ENCODE measurements at regions not wholly inside any gene's neighbourhood (a gene's known extent, or its start where the extent isn't known, plus 50 kb on each side); places are given as distances from the start of the nearest gene placed in this dataset.
"Not testable (repeated sequence)": the region's sequence is repeated elsewhere in the genome, so short reads cannot be mapped to it uniquely, and the experiment has no call there.

- peaks cover 1 to 7% (median 3%) of the 10 kb centered on the region in 3 donors for H3K9me3 Mint-ChIP-seq
- H3K27ac Mint-ChIP-seq = no peak overlapping the region
- H3K27me3 Mint-ChIP-seq = no peaks in the 10 kb centered on the region
- H3K4me3 Mint-ChIP-seq = no peak overlapping the region
- peaks cover 0 to 2% (median 0%) of the 10 kb centered on the region in 3 donors for H3K4me1 Mint-ChIP-seq
- H3K36me3 Mint-ChIP-seq = no peaks in the 10 kb centered on the region
These were observed 624.0 kb upstream of the IGFBP7 start for GRCh38 chr4:57734104-57734670.

- not testable (repeated sequence) for H3K4me1 Mint-ChIP-seq, H3K36me3 Mint-ChIP-seq, H3K27ac Mint-ChIP-seq, H3K4me3 Mint-ChIP-seq, H3K27me3 Mint-ChIP-seq
- peaks cover 3 to 11% (median 7%) of the 10 kb centered on the region in 3 donors for H3K9me3 Mint-ChIP-seq
These were observed 619.8 kb upstream of the IGFBP7 start for GRCh38 chr4:57729775-57730570.

GRCh38 chr4:57726154-57726553 lies 616.0 kb upstream of the IGFBP7 start:
- Mint-ChIP-seq H3K4me1 (no peaks in the 10 kb centered on the region), H3K36me3 (peaks cover 2% of the 10 kb centered on the region), H3K4me3 (no peak overlapping the region), H3K9me3 (peaks cover 4 to 11% (median 8%) of the 10 kb centered on the region in 3 donors), H3K27me3 (no peaks in the 10 kb centered on the region), H3K27ac (no peak overlapping the region)

GRCh38 chr4:57719456-57719855 lies 609.3 kb upstream of the IGFBP7 start:
- Mint-ChIP-seq H3K36me3 (peaks cover 4% of the 10 kb centered on the region), H3K9me3 (peaks cover 5 to 16% (median 7%) of the 10 kb centered on the region in 3 donors), H3K27me3 (no peaks in the 10 kb centered on the region), H3K27ac (no peak overlapping the region), H3K4me1 (no peaks in the 10 kb centered on the region), H3K4me3 (no peak overlapping the region)

GRCh38 chr4:57714313-57714712 lies 604.1 kb upstream of the IGFBP7 start:
- not testable (repeated sequence) for H3K27me3 Mint-ChIP-seq, H3K36me3 Mint-ChIP-seq, H3K4me1 Mint-ChIP-seq, H3K27ac Mint-ChIP-seq, H3K4me3 Mint-ChIP-seq
- peaks cover 2 to 12% (median 6%) of the 10 kb centered on the region in 3 donors for H3K9me3 Mint-ChIP-seq

GRCh38 chr4:57710053-57710452 lies 599.9 kb upstream of the IGFBP7 start:
- peaks cover 4 to 6% (median 4%) of the 10 kb centered on the region in 3 donors for H3K9me3 Mint-ChIP-seq
- no peaks in the 10 kb centered on the region for H3K4me1 Mint-ChIP-seq
- H3K4me3 Mint-ChIP-seq = no peak overlapping the region
- peak overlapping the region in 1 of 3 donors; percentile 27 for H3K27ac Mint-ChIP-seq
- no peaks in the 10 kb centered on the region for H3K27me3 Mint-ChIP-seq
- H3K36me3 Mint-ChIP-seq = no peaks in the 10 kb centered on the region

- Mint-ChIP-seq H3K9me3 (peaks cover 8 to 13% (median 13%) of the 10 kb centered on the region in 3 donors), H3K27ac (no peak overlapping the region), H3K4me3 (no peak overlapping the region), H3K4me1 (no peaks in the 10 kb centered on the region), H3K27me3 (peaks cover 1% of the 10 kb centered on the region), H3K36me3 (no peaks in the 10 kb centered on the region)
These were observed 581.2 kb upstream of the IGFBP7 start for GRCh38 chr4:57691370-57691769.

- Mint-ChIP-seq H3K4me1 (no peaks in the 10 kb centered on the region), H3K27ac (no peak overlapping the region), H3K4me3 (no peak overlapping the region), H3K9me3 (peaks cover 8 to 15% (median 13%) of the 10 kb centered on the region in 3 donors), H3K36me3 (no peaks in the 10 kb centered on the region), H3K27me3 (peaks cover 1% of the 10 kb centered on the region)
These were observed 579.6 kb upstream of the IGFBP7 start for GRCh38 chr4:57689693-57690205.

DNA sequence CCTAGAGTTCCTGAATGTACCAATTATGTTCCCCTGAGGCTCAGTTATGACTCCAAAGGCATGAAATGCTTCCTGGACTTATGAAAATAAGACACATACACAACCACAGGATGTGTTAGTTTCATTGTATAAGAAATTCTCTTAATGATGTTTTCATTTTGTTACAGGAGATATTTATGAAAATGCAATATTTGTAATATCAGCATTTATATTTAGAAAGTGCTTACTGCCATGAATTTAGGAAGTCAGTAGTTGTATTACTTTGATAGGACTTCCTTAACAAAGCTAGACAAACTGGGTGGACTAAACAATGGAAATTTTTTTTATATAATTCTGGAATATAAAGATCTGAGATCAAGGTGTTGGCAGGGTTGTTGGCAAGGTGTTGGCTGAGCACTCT lies 572.1 kb upstream of the IGFBP7 start:
- H3K9me3 Mint-ChIP-seq = peaks cover 0 to 9% (median 8%) of the 10 kb centered on the region in 3 donors
- no peaks in the 10 kb centered on the region for H3K4me1 Mint-ChIP-seq
- H3K4me3 Mint-ChIP-seq = no peak overlapping the region
- H3K36me3 Mint-ChIP-seq = no peaks in the 10 kb centered on the region
- H3K27me3 Mint-ChIP-seq = peaks cover 1% of the 10 kb centered on the region
- no peak overlapping the region for H3K27ac Mint-ChIP-seq

DNA sequence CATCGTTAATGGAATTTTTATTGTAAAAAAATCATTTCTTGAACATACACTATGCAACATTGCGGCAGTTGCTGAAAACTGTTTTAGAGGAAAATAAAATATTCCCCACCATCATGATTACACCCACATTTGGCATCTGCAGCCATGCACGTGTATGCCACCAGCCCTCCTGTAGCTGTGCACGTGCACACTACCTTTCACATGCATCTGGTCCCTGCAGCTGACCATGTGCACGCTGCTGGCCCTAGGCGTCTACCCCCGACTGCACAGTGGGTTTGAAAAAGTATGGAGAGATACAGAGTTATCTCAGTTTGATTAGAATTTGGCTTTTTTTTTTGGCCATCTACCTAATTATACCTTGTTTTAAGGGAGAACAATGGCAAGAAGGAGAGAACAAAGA lies 569.8 kb upstream of the IGFBP7 start:
- Mint-ChIP-seq H3K9me3 (peaks cover 0 to 13% (median 4%) of the 10 kb centered on the region in 3 donors), H3K27me3 (no peaks in the 10 kb centered on the region), H3K4me3 (no peak overlapping the region), H3K4me1 (no peaks in the 10 kb centered on the region), H3K27ac (no peak overlapping the region), H3K36me3 (no peaks in the 10 kb centered on the region)

GRCh38 chr4:57676394-57676793 lies 566.2 kb upstream of the IGFBP7 start:
- H3K27me3 Mint-ChIP-seq = no peaks in the 10 kb centered on the region
- H3K9me3 Mint-ChIP-seq = peaks cover 0 to 13% (median 5%) of the 10 kb centered on the region in 3 donors
- no peak overlapping the region for H3K27ac Mint-ChIP-seq
- no peaks in the 10 kb centered on the region for H3K4me1 Mint-ChIP-seq
- no peak overlapping the region for H3K4me3 Mint-ChIP-seq
- no peaks in the 10 kb centered on the region for H3K36me3 Mint-ChIP-seq

DNA sequence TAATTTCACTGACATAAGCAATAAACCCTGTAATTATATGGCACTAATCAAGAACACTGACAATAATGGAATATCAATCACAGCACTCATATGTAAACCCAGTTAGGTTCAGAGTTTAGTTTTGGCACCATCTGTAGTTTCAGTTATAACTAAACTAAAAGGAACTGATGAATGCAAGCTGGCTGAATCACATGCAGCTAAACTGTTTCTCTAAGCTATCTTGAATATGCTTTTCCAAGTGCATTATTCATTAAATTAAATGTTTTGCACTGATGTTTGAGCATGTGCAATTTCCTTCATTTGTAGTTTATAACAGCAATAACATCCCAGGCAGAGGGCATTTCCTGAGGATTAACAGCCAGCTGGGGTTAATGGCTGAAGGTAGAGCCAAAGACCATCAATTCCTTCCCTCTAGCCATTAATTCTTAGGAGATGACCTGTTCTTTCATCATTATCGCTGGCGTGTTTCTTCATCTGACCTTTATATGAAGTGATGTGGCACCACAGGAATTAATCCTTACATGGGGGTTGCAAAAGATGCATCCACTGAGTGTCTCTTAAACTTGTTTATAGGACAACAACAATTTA lies 562.8 kb upstream of the IGFBP7 start:
- peaks cover 0 to 13% (median 6%) of the 10 kb centered on the region in 3 donors for H3K9me3 Mint-ChIP-seq
- H3K4me1 Mint-ChIP-seq = no peaks in the 10 kb centered on the region
- H3K4me3 Mint-ChIP-seq = no peak overlapping the region
- H3K27me3 Mint-ChIP-seq = no peaks in the 10 kb centered on the region
- H3K27ac Mint-ChIP-seq = no peak overlapping the region
- H3K36me3 Mint-ChIP-seq = no peaks in the 10 kb centered on the region

- H3K9me3 Mint-ChIP-seq = peaks cover 2 to 10% (median 3%) of the 10 kb centered on the region in 3 donors
- no peaks in the 10 kb centered on the region for H3K36me3 Mint-ChIP-seq
- H3K4me3 Mint-ChIP-seq = no peak overlapping the region
- no peak overlapping the region for H3K27ac Mint-ChIP-seq
- H3K27me3 Mint-ChIP-seq = no peaks in the 10 kb centered on the region
- H3K4me1 Mint-ChIP-seq = no peaks in the 10 kb centered on the region
These were observed 558.4 kb upstream of the IGFBP7 start for GRCh38 chr4:57668621-57669020.

DNA sequence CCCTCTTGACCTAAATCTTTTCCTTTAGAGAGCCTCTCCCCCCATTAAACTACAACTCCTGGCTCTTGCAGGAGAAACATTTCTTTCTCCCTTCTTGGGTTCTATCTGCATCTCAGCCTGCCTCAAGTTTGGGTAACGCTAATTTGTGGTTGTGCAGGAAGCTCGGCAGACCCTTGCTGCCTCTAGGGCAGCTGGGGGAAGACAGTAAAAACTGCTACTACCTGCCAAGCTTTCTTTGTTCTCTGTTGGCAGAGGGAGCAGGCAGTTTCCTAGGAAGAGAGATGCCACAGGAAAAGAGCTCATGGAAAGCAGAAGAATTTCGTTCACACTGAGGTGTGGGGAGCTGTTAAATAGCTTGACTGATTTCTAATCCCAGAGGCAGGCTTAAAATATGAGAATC lies 555.6 kb upstream of the IGFBP7 start:
- Mint-ChIP-seq H3K27me3 (no peaks in the 10 kb centered on the region), H3K27ac (no peak overlapping the region), H3K9me3 (peaks cover 2 to 8% (median 6%) of the 10 kb centered on the region in 3 donors), H3K4me1 (no peaks in the 10 kb centered on the region), H3K4me3 (no peak overlapping the region), H3K36me3 (no peaks in the 10 kb centered on the region)

GRCh38 chr4:57661517-57662090 lies 551.4 kb upstream of the IGFBP7 start:
- no peaks in the 10 kb centered on the region for H3K4me1 Mint-ChIP-seq
- H3K9me3 Mint-ChIP-seq = peaks cover 2 to 6% (median 5%) of the 10 kb centered on the region in 3 donors
- H3K36me3 Mint-ChIP-seq = no peaks in the 10 kb centered on the region
- H3K4me3 Mint-ChIP-seq = no peak overlapping the region
- no peaks in the 10 kb centered on the region for H3K27me3 Mint-ChIP-seq
- H3K27ac Mint-ChIP-seq = no peak overlapping the region

Data from IgD-negative memory B cell (primary cell).